ENCODE measurements at regions not wholly inside any gene's neighbourhood (a gene's known extent, or its start where the extent isn't known, plus 50 kb on each side); places are given as distances from the start of the nearest gene placed in this dataset.

DNA sequence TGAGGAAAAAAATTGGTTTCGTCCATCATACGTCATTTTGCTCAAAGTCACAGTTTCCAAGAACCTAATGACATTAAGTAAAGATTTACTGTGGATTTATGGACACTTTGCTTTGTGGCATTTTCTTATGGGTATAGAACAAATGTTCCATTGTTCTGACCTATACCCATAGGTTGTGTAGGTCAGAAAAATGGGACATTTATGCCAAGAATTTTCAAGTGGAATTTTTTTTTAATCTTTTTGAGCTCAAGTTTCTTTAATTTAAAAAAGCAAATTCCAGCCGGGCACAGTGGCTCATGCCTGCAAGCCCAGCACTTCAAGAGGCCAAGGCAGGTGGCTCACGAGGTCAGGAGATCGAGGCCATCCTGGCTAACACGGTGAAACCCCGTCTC, 187.5 kb upstream of the TPM1 start:
- no peak for DNase-seq (ENCODE audit: low spot score)
- peaks cover 5% of the 10 kb centered on the region for H3K9me3 Mint-ChIP-seq (ENCODE audit: low read depth)
- no peak overlapping the region for H3K27ac Mint-ChIP-seq (ENCODE audit: unreplicated experiment)
- peaks cover 45% of the 10 kb centered on the region for H3K4me1 Mint-ChIP-seq (ENCODE audit: low read depth)
- H3K4me3 Mint-ChIP-seq (ENCODE audit: unreplicated experiment), result no peak overlapping the region
- TF ChIP-seq, protein P1, sequence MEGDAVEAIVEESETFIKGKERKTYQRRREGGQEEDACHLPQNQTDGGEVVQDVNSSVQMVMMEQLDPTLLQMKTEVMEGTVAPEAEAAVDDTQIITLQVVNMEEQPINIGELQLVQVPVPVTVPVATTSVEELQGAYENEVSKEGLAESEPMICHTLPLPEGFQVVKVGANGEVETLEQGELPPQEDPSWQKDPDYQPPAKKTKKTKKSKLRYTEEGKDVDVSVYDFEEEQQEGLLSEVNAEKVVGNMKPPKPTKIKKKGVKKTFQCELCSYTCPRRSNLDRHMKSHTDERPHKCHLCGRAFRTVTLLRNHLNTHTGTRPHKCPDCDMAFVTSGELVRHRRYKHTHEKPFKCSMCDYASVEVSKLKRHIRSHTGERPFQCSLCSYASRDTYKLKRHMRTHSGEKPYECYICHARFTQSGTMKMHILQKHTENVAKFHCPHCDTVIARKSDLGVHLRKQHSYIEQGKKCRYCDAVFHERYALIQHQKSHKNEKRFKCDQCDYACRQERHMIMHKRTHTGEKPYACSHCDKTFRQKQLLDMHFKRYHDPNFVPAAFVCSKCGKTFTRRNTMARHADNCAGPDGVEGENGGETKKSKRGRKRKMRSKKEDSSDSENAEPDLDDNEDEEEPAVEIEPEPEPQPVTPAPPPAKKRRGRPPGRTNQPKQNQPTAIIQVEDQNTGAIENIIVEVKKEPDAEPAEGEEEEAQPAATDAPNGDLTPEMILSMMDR (IDR thresholded peaks at IDR 0.05), result no peak
- H3K27me3 Mint-ChIP-seq (ENCODE audit: low read depth), result no peaks in the 10 kb centered on the region
- H3K36me3 Mint-ChIP-seq (ENCODE audit: low read depth), result no peaks in the 10 kb centered on the region

DNA sequence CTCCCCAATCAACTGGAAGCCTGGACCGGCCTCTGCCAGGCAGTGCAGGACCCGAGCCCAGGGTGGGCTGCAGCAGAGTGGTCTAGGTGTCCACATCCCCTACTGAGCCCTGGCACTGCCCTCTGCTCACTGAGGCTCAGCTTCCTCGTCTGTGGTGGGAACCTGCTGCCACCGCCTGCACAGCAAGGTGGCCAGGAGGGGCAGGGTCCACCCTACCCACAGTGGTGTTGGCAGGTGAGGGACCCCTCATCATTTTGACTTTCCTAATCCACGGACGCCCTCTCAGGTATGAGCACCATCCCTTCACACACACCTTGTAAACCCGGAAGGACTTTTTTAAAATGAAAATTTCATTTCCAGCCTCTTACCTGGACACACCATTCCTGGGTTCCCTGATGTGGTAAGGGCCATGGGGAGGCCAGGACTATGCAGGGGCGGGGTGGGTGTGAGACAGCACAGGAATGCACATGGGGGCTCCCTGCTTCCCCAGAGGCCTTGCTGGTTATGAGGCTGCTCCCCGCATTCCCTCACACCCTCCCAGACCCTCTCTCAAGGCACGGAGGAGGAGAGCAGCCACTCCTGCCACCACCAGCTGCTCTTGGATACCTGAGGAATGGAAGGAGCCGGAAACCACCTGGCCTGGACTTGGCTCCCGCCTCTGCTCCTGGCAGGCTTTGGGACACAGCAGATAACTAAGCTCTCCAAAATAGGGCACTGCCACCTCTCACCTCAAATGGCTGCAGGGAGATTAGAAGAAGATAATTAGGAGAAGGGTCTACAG, 185.9 kb upstream of the TPM1 start:
- peaks cover 8% of the 10 kb centered on the region for H3K9me3 Mint-ChIP-seq (ENCODE audit: low read depth)
- DNase-seq (ENCODE audit: low spot score), result no peak
- no peak overlapping the region for H3K27ac Mint-ChIP-seq (ENCODE audit: unreplicated experiment)
- H3K27me3 Mint-ChIP-seq (ENCODE audit: low read depth), result no peaks in the 10 kb centered on the region
- no peaks in the 10 kb centered on the region for H3K36me3 Mint-ChIP-seq (ENCODE audit: low read depth)
- TF ChIP-seq, protein P1 (IDR thresholded peaks at IDR 0.05), result no peak
- peaks cover 30% of the 10 kb centered on the region for H3K4me1 Mint-ChIP-seq (ENCODE audit: low read depth)
- no peak overlapping the region for H3K4me3 Mint-ChIP-seq (ENCODE audit: unreplicated experiment)

DNA sequence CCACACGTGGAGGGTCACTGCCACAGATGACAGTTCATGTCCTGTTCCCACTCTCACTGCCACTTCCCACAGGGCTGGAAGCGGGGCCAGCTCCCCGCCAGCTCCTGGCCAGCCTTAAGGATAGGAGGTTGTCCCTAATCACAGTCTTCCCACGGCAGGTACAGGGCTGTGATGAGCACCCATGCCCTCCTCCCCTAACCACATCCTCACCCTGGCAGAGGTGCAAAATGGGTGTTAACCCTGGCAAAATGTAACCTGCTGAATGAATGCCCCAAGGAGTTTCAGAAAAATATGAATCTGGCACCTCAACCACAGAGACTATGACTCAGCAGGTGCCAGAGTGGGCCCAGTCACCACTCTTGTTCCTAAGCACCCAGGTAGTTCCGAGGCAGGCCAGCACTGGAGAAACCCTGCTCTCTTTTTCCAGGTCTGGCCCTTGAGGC, 185.1 kb upstream of the TPM1 start:
- no peak for DNase-seq (ENCODE audit: low spot score)
- Mint-ChIP-seq H3K9me3 (ENCODE audit: low read depth) (peaks cover 13% of the 10 kb centered on the region), H3K27me3 (ENCODE audit: low read depth) (no peaks in the 10 kb centered on the region), H3K27ac (ENCODE audit: unreplicated experiment) (no peak overlapping the region), H3K36me3 (ENCODE audit: low read depth) (no peaks in the 10 kb centered on the region), H3K4me3 (ENCODE audit: unreplicated experiment) (no peak overlapping the region), H3K4me1 (ENCODE audit: low read depth) (peaks cover 23% of the 10 kb centered on the region)
- TF ChIP-seq, protein P1 (IDR thresholded peaks at IDR 0.05), result no peak

DNA sequence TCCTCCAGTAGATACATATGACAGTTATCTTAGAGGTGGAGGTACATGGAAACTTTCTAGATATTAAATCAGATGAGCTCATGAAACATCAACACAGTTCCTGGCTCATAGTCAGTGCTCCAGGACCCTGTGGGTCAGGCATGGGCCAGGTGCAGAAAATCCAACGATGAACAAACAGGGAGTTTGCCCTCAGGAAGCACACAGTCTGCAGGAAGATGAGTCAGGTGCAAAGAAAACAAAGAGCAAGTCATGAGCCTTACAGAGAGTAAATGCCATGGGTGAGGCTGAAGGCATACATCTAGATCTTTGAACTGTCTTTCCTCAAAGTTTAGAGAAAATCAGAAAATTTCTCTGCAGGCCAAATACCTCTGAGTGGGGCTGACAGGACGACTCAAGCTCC, 184.2 kb upstream of the TPM1 start:
- Mint-ChIP-seq H3K4me3 (ENCODE audit: unreplicated experiment) (no peak overlapping the region), H3K27ac (ENCODE audit: unreplicated experiment) (peak overlapping the region; percentile 81), H3K4me1 (ENCODE audit: low read depth) (peaks cover 24% of the 10 kb centered on the region), H3K36me3 (ENCODE audit: low read depth) (peaks cover 4% of the 10 kb centered on the region), H3K27me3 (ENCODE audit: low read depth) (no peaks in the 10 kb centered on the region), H3K9me3 (ENCODE audit: low read depth) (peaks cover 21% of the 10 kb centered on the region)
- TF ChIP-seq, protein P1 (IDR thresholded peaks at IDR 0.05), result no peak
- no peak for DNase-seq (ENCODE audit: low spot score)

DNA sequence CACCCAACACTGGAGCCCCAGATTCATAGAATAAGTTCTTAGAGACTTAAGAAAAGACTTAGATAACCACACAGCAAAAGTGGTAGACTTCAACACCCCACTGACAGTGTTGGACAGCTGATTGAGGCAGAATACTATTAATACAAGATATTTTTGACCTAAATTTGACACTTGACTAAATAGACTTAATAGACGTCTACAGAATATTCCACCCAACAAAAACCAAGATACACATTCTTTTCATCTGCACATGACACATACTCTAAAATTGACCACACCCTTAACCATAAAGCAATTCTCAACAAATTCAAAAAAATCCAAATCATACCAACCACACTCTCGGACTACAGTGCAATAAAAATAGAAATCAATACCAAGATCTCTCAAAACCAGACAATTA, 179.8 kb upstream of the TPM1 start:
- Mint-ChIP-seq H3K4me3 (ENCODE audit: unreplicated experiment) (no peak overlapping the region), H3K27ac (ENCODE audit: unreplicated experiment) (no peak overlapping the region), H3K36me3 (ENCODE audit: low read depth) (peaks cover 4% of the 10 kb centered on the region), H3K9me3 (ENCODE audit: low read depth) (peaks cover 21% of the 10 kb centered on the region), H3K4me1 (ENCODE audit: low read depth) (peaks cover 11% of the 10 kb centered on the region), H3K27me3 (ENCODE audit: low read depth) (no peaks in the 10 kb centered on the region)
- DNase-seq (ENCODE audit: low spot score), result no peak
- TF ChIP-seq, protein P1 (IDR thresholded peaks at IDR 0.05), result no peak

All from chondrocyte (in vitro differentiated cells).